Stimulated activated CD4-positive, alpha-beta T cell treated with anti-CD3 and anti-CD28 coated beads, Interleukin-15, amount 100 ng/mL, for 1 hour (primary cell): ENCODE measurements at regions not wholly inside any gene's neighbourhood (a gene's known extent, or its start where the extent isn't known, plus 50 kb on each side); places are given as distances from the start of the nearest gene placed in this dataset.
"Not testable (repeated sequence)": the region's sequence is repeated elsewhere in the genome, so short reads cannot be mapped to it uniquely, and the experiment has no call there.

Experiments used
- DNase-seq, 2 donors: peaks; one replicate each; pipeline ENCODE4 v3.0.0-alpha.2; 2020; ENCODE audit warnings: low read depth in 1 of 2, low spot score in 1 of 2

GRCh38 chr12:67893022-67893580, 96.1 kb upstream of the IFNG-AS1 start:
- no peak for DNase-seq

- DNase-seq = not testable (repeated sequence)
These were observed 88.8 kb upstream of the IFNG-AS1 start for GRCh38 chr12:67900418-67900817.

- no peak for DNase-seq
These were observed 80.1 kb upstream of the IFNG-AS1 start for GRCh38 chr12:67909091-67909531.

DNA sequence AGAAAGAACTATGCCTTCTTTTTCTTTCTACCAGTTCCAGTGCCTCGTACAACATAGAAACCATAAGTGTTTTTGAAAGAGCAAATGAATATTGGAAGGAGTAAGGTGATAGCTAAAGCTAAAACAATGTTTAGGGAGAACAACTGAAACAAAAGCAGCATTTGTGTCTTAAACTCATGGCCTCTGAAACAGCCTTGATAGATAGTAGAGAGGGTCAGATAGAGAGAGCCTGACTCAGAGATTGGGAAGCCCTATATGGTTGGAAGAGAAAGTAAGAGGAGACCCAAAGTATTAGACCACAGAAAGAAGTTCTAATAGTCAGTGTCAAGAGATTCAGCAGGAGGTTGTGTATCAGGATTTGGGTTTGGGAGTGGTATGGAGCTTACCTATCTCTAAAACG, 79.6 kb upstream of the IFNG-AS1 start:
- no peak for DNase-seq

DNA sequence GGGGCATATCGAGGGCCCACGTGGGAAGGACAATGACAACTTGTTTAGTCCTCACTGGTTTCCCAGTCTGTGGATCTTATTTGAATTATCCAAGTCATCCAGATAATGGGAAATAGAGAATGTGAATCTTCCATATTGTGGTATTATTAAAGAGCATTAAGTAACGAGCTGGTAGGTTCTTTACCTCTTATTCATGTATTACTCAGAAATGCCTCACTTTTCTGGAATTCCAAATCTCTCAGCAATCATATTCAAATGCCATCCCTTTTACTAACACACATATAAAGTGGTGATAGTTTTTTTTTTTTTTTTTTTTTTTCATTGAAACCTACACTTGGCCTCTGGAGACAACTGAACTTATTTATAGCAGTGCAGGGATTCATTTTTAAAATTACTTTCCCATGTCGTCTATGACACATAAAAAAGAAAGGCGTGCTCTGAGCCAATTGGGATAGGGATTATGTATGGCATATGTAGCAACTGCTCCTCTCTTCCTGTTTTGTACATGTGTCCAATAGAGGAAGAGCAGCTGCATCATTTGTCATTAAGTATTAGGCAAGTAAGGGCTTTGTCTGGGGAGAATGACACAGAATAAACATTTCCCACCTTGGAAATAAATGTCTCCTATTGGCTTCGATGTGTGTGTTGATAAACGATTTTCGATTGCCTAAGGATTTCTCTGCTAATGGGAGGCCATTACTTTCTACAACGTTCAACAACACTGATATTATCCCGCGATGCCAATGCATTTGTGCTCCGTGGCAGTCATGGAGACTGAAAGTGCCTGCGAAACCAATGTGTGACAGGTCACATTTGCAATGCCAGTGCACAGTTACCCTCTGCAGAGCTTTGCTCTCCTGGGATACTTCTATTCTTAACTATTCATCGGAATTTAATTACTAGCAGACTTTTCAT, 78.6 kb upstream of the IFNG-AS1 start:
- DNase-seq = no peak

DNA sequence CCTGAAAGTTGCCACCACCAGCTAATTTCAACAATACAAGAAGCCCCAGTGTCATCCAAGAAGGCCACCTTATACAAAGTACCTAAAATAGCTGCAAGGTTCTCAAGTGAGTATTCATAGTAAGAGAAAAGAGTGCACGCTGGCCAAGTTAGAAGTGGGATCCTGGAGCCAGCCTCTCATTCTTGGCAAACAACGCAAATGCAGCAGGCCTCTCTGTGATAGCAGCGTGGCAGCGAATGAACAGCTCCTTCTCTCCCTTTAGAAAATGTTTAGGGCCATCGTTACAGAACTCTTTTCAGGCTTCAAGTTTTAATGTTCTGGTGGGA, 78.0 kb upstream of the IFNG-AS1 start:
- no peak for DNase-seq

GRCh38 chr12:67911789-67912188, 77.5 kb upstream of the IFNG-AS1 start:
- DNase-seq = no peak

DNA sequence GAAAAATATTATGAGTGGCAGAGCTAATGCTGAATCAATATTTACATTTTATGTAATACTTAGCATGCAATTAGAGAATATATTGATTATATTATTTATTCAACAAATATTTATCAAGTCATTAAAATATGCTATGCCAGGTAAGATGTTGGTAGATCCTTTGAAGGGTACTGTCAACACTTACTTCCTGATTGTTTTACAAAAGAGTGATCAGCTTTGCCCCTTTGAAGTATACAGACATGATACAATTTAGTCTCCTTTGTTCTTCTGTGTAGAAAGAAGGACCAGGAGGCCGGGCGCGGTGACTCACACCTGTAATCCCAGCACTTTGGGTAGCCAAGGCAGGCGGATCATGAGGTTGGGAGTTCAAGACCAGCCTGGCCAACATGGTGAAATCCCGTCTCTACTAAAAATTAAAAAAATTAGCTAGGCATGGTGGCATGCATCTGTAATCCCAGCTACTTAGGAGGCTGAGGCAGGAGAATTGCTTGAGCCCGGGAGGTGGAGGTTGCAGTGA, 73.9 kb upstream of the IFNG-AS1 start:
- no peak for DNase-seq

DNA sequence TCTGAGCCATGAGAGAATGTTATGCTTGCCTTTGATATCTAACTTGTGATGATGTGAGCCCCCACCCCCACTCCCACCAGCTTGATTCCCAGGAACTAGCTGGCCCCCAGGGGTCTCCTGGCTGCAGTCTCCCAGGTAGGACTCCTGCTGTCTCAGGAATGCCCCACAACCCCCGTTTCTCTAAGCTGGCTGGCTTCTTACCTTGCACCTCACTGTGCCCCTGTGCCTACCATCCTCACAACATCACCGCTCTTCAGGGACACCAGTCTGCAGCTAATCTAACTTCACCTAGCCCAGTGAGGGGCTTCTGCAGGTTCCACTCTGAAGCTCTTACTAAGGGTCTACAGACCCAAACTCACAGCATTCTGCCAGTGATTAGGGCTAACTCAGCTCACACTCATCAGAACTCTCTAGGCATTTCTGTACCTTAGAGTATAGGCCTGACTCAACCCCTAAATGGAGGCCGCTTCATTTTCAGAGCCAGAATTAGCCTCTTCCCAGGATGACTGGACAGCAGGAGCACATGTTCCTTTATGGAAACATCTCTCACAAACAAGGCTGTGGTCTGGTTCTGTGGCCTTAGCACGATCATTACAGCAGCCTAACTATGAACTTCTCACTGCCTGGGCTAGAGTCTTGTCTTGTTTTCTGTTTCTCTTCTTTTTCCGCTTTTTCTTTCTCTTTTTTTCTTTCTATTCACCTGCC, 72.8 kb upstream of the IFNG-AS1 start:
- no peak for DNase-seq

- no peak for DNase-seq
These were observed 71.4 kb upstream of the IFNG-AS1 start for GRCh38 chr12:67917811-67918210.

GRCh38 chr12:67918441-67918840, 70.8 kb upstream of the IFNG-AS1 start:
- no peak for DNase-seq

DNA sequence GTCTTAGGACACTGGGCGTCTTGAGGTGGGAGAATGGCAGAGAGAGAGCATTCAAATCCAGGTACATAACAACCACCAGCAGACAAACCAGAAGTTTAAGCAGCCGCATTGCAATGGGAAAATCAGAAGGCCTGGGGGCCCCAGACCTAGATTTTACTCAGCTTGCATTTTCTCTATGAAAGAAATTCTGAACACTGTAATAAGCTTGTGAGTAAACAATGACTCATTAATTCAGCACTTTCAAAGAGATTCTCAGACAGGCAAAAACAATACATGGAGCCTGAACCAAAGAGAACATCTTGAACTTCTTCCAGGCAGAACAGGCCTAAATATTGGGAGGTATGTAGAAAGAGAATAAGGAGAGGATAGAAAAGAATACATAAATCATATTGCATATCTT, 69.8 kb upstream of the IFNG-AS1 start:
- DNase-seq = no peak

- no peak for DNase-seq
These were observed 68.8 kb upstream of the IFNG-AS1 start for GRCh38 chr12:67920413-67920812.

- DNase-seq = no peak
These were observed 68.0 kb upstream of the IFNG-AS1 start for GRCh38 chr12:67921286-67921685.

- no peak for DNase-seq
These were observed 67.0 kb upstream of the IFNG-AS1 start for GRCh38 chr12:67922245-67922644.

DNA sequence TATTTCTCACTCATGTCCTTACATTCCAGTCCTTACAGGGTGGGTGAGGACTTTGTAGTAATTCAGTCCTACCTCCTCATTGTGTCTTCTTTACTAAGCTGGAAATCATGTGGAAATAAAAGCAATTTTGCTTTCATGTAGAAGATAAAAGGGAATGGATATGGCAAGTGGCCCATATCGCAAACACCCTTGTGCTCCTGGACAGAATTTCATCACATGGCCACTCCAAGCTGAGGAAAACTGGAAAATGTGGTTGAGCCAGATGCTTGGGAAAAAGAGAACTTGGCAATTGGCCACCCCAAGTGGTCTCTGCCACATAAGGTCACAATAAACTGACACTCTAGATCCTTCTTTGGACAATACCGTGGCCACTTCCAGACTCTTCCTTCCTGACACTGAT, 64.2 kb upstream of the IFNG-AS1 start:
- DNase-seq = no peak

DNA sequence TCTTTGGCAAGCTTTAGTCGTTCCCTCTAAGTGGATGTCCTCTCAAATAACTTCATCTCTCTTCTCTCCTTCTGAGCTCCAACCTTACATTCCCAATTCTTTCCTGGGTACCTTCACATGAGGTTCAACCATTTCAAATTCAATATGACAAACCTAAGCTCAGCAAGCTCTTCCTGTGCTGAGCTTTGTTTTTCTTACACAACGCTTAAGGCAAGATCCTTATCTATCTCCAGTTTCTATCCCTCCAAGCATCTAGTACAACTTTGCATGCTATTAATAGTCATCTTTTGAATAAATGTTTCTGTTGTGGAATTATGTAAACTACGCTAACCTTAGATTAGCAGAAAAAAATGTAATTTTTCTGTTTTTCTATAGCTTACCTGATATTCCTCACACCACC, 63.7 kb upstream of the IFNG-AS1 start:
- DNase-seq = no peak

GRCh38 chr12:67926063-67926462, 63.2 kb upstream of the IFNG-AS1 start:
- DNase-seq = no peak

GRCh38 chr12:67927324-67927723, 61.9 kb upstream of the IFNG-AS1 start:
- DNase-seq = no peak

GRCh38 chr12:67927815-67928214, 61.4 kb upstream of the IFNG-AS1 start:
- DNase-seq = no peak

DNA sequence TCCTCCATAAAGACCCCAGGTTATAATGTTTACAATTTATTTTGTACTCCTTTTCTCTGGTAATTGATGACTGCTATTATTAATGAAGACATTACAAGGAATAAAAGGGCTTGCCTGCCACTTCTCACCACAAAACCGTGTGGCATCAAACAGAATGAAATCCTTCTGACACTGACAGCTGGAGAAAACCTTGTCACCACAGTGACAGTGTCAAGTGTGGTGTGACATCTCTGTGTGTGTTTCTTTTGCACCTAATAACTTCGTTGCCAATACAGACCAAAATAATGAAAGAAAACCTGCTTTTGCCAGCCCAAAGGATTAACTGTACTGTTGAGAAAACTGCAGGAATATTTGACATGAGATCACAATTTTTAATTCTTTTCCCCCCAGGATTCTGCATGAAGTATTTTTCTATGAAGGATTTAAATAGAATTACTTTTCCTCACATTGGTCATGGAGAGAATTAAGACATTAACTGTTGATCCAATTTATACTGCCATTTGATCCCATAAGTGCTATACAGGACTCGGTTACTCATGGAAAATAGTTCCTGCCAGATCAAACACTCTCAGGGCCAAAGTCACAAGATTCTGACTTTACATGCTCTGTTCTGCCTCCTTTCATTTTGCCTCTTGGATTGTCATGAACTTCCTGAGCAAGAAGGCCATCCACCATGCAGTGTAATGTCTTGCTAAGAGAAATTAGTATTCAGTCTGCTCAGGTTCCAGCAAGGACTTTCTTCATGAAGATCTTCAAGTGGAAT, 60.4 kb upstream of the IFNG-AS1 start:
- no peak for DNase-seq
